B cell (primary cell): ENCODE measurements at regions not wholly inside any gene's neighbourhood (a gene's known extent, or its start where the extent isn't known, plus 50 kb on each side); places are given as distances from the start of the nearest gene placed in this dataset.

ENCODE experiments used
- ATAC-seq: fragments of 200-7000 bp; cut with Tn5 transposase; one replicate; pipeline ENCODE4 v1.10.0; 2021; ENCODE audit warnings: low read depth, mild to moderate bottlenecking, moderate number of reproducible peaks, moderate library complexity
- CTCF ChIA-PET: fragments of 350-600 bp; sonication (Branson Sonifier 250); formaldehyde crosslinking; loops from one replicate; lab custom pipeline; 2021; ENCODE audit warnings: antibody characterized with exemption, inconsistent platforms; lab: Charles Lee
- POLR2A ChIA-PET: fragments of 350-600 bp; sonication (Branson Sonifier 250); formaldehyde crosslinking; loops from one replicate; lab custom pipeline; 2021; ENCODE audit warnings: antibody characterized with exemption; lab: Charles Lee
- DNase-seq: peaks from one replicate; pipeline ENCODE4 v3.0.0; 2013
- H2AFZ ChIP-seq: 2 replicates; pipeline ENCODE4 v1.6.1; 2012; ENCODE audit warnings: mild to moderate bottlenecking, low read depth, low read length; ENCODE audit not compliant: insufficient read depth, poor library complexity, severe bottlenecking
- H3K27ac ChIP-seq, 2 donors: 1 replicate in 1 of 2; 2 replicates in 1 of 2; pipeline ENCODE4 v1.5.1; 2012 to 2013; ENCODE audit warnings: low read length in 2 of 2, mild to moderate bottlenecking in 2 of 2, moderate library complexity in 1 of 2
- H3K27me3 ChIP-seq, 4 experiments: fragments of 200-600 bp in 1 of 4; sonication (generic) in 1 of 4; replicated peaks in 1 of 4; 1 replicate in 2 of 4; 2 replicates in 2 of 4; pipeline versions ENCODE4 v1.6.1 to v1.7.0; 2013 to 2016; ENCODE audit warnings: low read length in 3 of 4, mild to moderate bottlenecking in 2 of 4, mixed read lengths in 1 of 4, moderate library complexity in 1 of 4; ENCODE audit not compliant: insufficient read depth in 4 of 4, control insufficient read depth in 3 of 4; ENCODE audit errors: control extremely low read depth in 1 of 4
- H3K36me3 ChIP-seq, 2 experiments: replicated peaks in 1 of 2; 1 replicate in 1 of 2; 2 replicates in 1 of 2; pipeline versions ENCODE4 v1.6.1 to v1.7.1; 2013; ENCODE audit warnings: low read length in 1 of 2; ENCODE audit not compliant: insufficient read depth in 2 of 2, control insufficient read depth in 1 of 2; ENCODE audit errors: control extremely low read depth in 1 of 2, extremely low read depth in 1 of 2
- H3K4me1 ChIP-seq, 2 donors: fragments of 200-600 bp in 1 of 2; sonication (generic) in 1 of 2; 1 replicate in 1 of 2; 2 replicates in 1 of 2; pipeline versions ENCODE4 v1.5.1 to v1.6.1; 2013 to 2017; ENCODE audit warnings: low read length in 2 of 2; ENCODE audit not compliant: control insufficient read depth in 2 of 2, insufficient read depth in 2 of 2
- H3K4me2 ChIP-seq: replicated peaks from 2 replicates; pipeline ENCODE3; 2012; ENCODE audit warnings: mild to moderate bottlenecking, low read depth, low read length; ENCODE audit not compliant: poor library complexity, severe bottlenecking
- H3K4me3 ChIP-seq, 5 experiments: fragments of 200-600 bp in 1 of 5; sonication (generic) in 1 of 5; 1 replicate in 3 of 5; 2 replicates in 2 of 5; pipeline versions ENCODE4 v1.5.1 to v1.7.0; 2011 to 2016; ENCODE audit warnings: low read length in 4 of 5, mild to moderate bottlenecking in 4 of 5, low read depth in 2 of 5, control low read depth in 1 of 5, moderate library complexity in 1 of 5; ENCODE audit not compliant: insufficient read depth in 1 of 5; ENCODE audit errors: control extremely low read depth in 1 of 5, extremely low read depth in 1 of 5
- H3K79me2 ChIP-seq: fragments of 200-600 bp; sonication (generic); one replicate; pipeline ENCODE4 v1.6.0; 2016; ENCODE audit warnings: low read length; ENCODE audit not compliant: control insufficient read depth, insufficient read depth
- H3K9ac ChIP-seq: fragments of 200-600 bp; sonication (generic); 2 replicates; pipeline ENCODE4 v1.6.1; 2017; ENCODE audit warnings: mild to moderate bottlenecking, low read length, moderate library complexity
- H3K9me3 ChIP-seq, 3 donors: one replicate each; pipeline versions ENCODE4 v1.6.1 to v1.7.1; 2013; ENCODE audit warnings: low read length in 2 of 3; ENCODE audit not compliant: control insufficient read depth in 2 of 3, insufficient read depth in 1 of 3; ENCODE audit errors: control extremely low read depth in 1 of 3
- H4K20me1 ChIP-seq: 2 replicates; pipeline ENCODE4 v1.6.0; 2012; ENCODE audit warnings: mild to moderate bottlenecking, low read length; ENCODE audit not compliant: insufficient read depth, control insufficient read depth, poor library complexity, severe bottlenecking
- H3K27ac Mint-ChIP-seq: one replicate; pipeline ENCODE4 v1.8.0; 2021; ENCODE audit warnings: mixed read lengths
- H3K27me3 Mint-ChIP-seq: one replicate; pipeline ENCODE4 v1.8.0; 2021; ENCODE audit warnings: mixed read lengths
- H3K4me1 Mint-ChIP-seq: one replicate; pipeline ENCODE4 v1.8.0; 2021; ENCODE audit warnings: mixed read lengths
- H3K4me3 Mint-ChIP-seq: one replicate; pipeline ENCODE4 v1.8.0; 2021; ENCODE audit warnings: mixed read lengths
- H3K9me3 Mint-ChIP-seq: one replicate; pipeline ENCODE4 v1.8.0; 2022; ENCODE audit warnings: mixed read lengths; ENCODE audit not compliant: insufficient read depth
- CTCF ChIP-seq: fragments of 200-600 bp; IDR thresholded peaks from one replicate; pipeline ENCODE4 v1.8.0; 2022; ENCODE audit warnings: antibody characterized with exemption, mild to moderate bottlenecking
- EZH2 ChIP-seq: IDR thresholded peaks from 2 replicates; pipeline ENCODE4 v1.6.1; 2012; ENCODE audit warnings: borderline replicate concordance, low read depth, mild to moderate bottlenecking, moderate library complexity, low read length; ENCODE audit not compliant: insufficient read depth, poor library complexity, severe bottlenecking
- WGBS: methylation state at CpG from one replicate; pipeline ENCODE4 v1.1.5; 2013; ENCODE audit warnings: missing lambda C conversion rate; ENCODE audit not compliant: insufficient coverage; 5-methylcytosine and 5-hydroxymethylcytosine counted together
- intact Hi-C: fragments of 100-400 bp; cut with micrococcal nuclease; formaldehyde crosslinking; loops from one replicate; pipeline ENCODE4 v1.10.0; 2022

GRCh38 chr22:46084943-46085827 lies 65.1 kb upstream of the PPARA start:
- H4K20me1 ChIP-seq: peaks cover 45% of the 10 kb centered on the region
- no peak overlapping the region for H3K4me2 ChIP-seq
- H3K4me1 ChIP-seq: no peaks in the 10 kb centered on the region
- no peak overlapping the region for H3K27ac ChIP-seq
- TF ChIP-seq EZH2: no peak
- no peak for TF ChIP-seq CTCF
- Mint-ChIP-seq H3K27ac (no peak overlapping the region), H3K4me3 (no peak overlapping the region), H3K27me3 (no peaks in the 10 kb centered on the region), H3K9me3 (no peaks in the 10 kb centered on the region), H3K4me1 (no peaks in the 10 kb centered on the region)
- ATAC-seq (no peak), DNase-seq (no peak)
- peaks cover 18% of the 10 kb centered on the region for H3K79me2 ChIP-seq
- H3K36me3 ChIP-seq: no peaks in the 10 kb centered on the region
- H3K9ac ChIP-seq: no peak overlapping the region
- ChIA-PET POLR2A (no interaction called here), CTCF (no interaction called here)
- intact Hi-C loops: no loop called here
- H3K27me3 ChIP-seq: no peaks in the 10 kb centered on the region
- no peak overlapping the region for H2AFZ ChIP-seq
- H3K9me3 ChIP-seq: no peaks in the 10 kb centered on the region
- H3K4me3 ChIP-seq: no peak overlapping the region
- 97% methylated on average over 33 of the region's 35 CpGs for WGBS

GRCh38 chr22:46085828-46086576 lies 64.3 kb upstream of the PPARA start:
- ATAC-seq: no peak
- no peak overlapping the region for H3K27ac ChIP-seq
- H3K36me3 ChIP-seq: no peaks in the 10 kb centered on the region
- no peaks in the 10 kb centered on the region for H3K4me1 ChIP-seq
- no peak for DNase-seq
- Mint-ChIP-seq H3K4me1 (no peaks in the 10 kb centered on the region), H3K27me3 (no peaks in the 10 kb centered on the region), H3K27ac (no peak overlapping the region), H3K4me3 (no peak overlapping the region), H3K9me3 (no peaks in the 10 kb centered on the region)
- H3K4me3 ChIP-seq: no peak overlapping the region
- H3K9ac ChIP-seq: no peak overlapping the region
- WGBS: 95% methylated on average over 37 of the region's 37 CpGs
- no peak overlapping the region for H2AFZ ChIP-seq
- H4K20me1 ChIP-seq: peaks cover 46% of the 10 kb centered on the region
- no peaks in the 10 kb centered on the region for H3K9me3 ChIP-seq
- ChIA-PET CTCF (no interaction called here), POLR2A (no interaction called here)
- H3K4me2 ChIP-seq: no peak overlapping the region
- intact Hi-C loops: no loop called here
- peaks cover 18% of the 10 kb centered on the region for H3K79me2 ChIP-seq
- no peaks in the 10 kb centered on the region for H3K27me3 ChIP-seq
- TF ChIP-seq CTCF (no peak), EZH2 (no peak)
